Heart right ventricle (tissue), 16 donors: ENCODE measurements at regions not wholly inside any gene's neighbourhood (a gene's known extent, or its start where the extent isn't known, plus 50 kb on each side); places are given as distances from the start of the nearest gene placed in this dataset.

Source experiments
- ATAC-seq, 8 donors: fragments of 200-7000 bp; cut with Tn5 transposase; one replicate each; pipeline ENCODE4 v1.9.1; 2020; ENCODE audit warnings: mild to moderate bottlenecking in 8 of 8, moderate library complexity in 8 of 8, moderate number of reproducible peaks in 1 of 8
- DNase-seq, 2 donors: peaks; one replicate each; pipeline ENCODE4 v3.0.0-alpha.2; 2020
- H3K27ac ChIP-seq, 10 donors: fragments of 200-600 bp; sonication (generic) in 2 of 10; one replicate each; pipeline versions ENCODE4 v1.5.0 to v1.8.0; 2020 to 2022; ENCODE audit warnings: mild to moderate bottlenecking in 3 of 10
- H3K27me3 ChIP-seq, 7 donors: fragments of 200-600 bp; one replicate each; pipeline ENCODE4 v1.8.0; 2021 to 2022; ENCODE audit warnings: mild to moderate bottlenecking in 2 of 7
- H3K36me3 ChIP-seq, 9 donors: fragments of 200-600 bp; sonication (generic) in 1 of 9; one replicate each; pipeline versions ENCODE4 v1.5.0 to v1.8.0; 2020 to 2022; ENCODE audit warnings: mild to moderate bottlenecking in 2 of 9
- H3K4me1 ChIP-seq, 9 donors: fragments of 200-600 bp; sonication (generic) in 1 of 9; one replicate each; pipeline versions ENCODE4 v1.5.0 to v1.8.0; 2020 to 2022; ENCODE audit warnings: mild to moderate bottlenecking in 4 of 9
- H3K4me3 ChIP-seq, 10 donors: fragments of 200-600 bp; sonication (generic) in 2 of 10; one replicate each; pipeline versions ENCODE4 v1.5.0 to v1.8.0; 2020 to 2022; ENCODE audit warnings: mild to moderate bottlenecking in 7 of 10, moderate library complexity in 2 of 10
- H3K9me3 ChIP-seq, 11 donors: fragments of 200-600 bp in 10 of 11; sonication (generic) in 2 of 11; one replicate each; pipeline versions ENCODE4 v1.5.0 to v1.8.0; 2013 to 2022; ENCODE audit warnings: mild to moderate bottlenecking in 2 of 11, control low read depth in 1 of 11, moderate library complexity in 1 of 11
- WGBS, 2 donors: extraction: QIAGEN DNeasy Blood & Tissue Kit; methylation state at CpG; one replicate each; pipeline ENCODE4 v1.1.7; 2013; ENCODE audit warnings: inconsistent platforms in 1 of 2; 5-methylcytosine and 5-hydroxymethylcytosine counted together
- intact Hi-C, 10 donors: fragments of 100-400 bp; cut with DNase I; formaldehyde crosslinking; loops; one replicate each; pipeline versions ENCODE4 v1.11.1 to v1.14.2; 2022
- TF ChIP-seq, protein P1 (sequence below), 9 donors: fragments of 200-600 bp; sonication (generic) in 2 of 9; IDR thresholded peaks; one replicate each; pipeline versions ENCODE4 v1.5.0 to v1.8.0; 2021 to 2022; ENCODE audit warnings: antibody characterized with exemption in 9 of 9, mild to moderate bottlenecking in 5 of 9, moderate library complexity in 1 of 9
- donor health status: Arrhythmogenic right ventricular cardiomyopathy.
- donor health status: ischemic (EF 13 %, LVEDD 7.1; RV severe dilation, severe dysfunction).
- donor health status: healthy with polysubstance abuse.
- donor health status: DM: no; HTN: yes; CAD: no.
- donor health status: DM: no; HTN: no; CAD: no.
- donor health status: ischemic (EF 25% LVEDD 6.9; RV normal size, moderate dysfunction).
- donor health status: ischemic (EF 25% LVEDD 5.7; RV mildly dilated, moderate dysfunction).
- donor health status: healthy.
- donor health status: DM: yes; HTN: yes; CAD: no.
- donor health status: Ischemic cardiomyopathy.
- donor health status: ischemic (EF 35%, LVEDD 5.7; RV mildly dilated, moderate dysfunction).
- donor health status: nonischemic (EF 11% LVEDD 7.7; RV severe dilation, severe dysfunction).
- donor health status: DM: yes; HTN: yes; CAD: no.
- donor health status: PGD.
- donor health status: ischemic (EF 29% LVEDD 5.4; RV normal size, mild dysfunction).
- donor health status: nonischemic (EF 23%, LVEDD 6.1; RV moderate dilation, normal function).

DNA sequence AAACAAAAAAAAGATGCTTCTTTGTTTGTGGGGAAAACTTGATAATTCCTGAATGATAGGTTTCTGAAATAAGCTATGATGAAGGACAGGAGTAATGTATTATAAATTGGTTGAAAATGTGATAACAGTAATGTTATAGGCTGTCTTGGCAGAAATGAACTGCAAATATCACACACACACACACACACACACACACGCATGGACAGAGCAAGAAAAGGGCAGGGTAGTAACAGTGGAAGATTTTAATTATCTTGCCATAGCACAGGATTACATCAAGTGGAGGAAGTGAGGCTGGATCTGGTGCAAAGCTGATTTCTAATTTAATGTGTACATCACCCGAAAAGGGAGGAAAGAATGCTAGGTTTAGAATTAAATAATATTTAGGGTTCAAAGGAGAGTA lies 97.5 kb upstream of the CXXC4 start:
- peaks cover 0 to 23% (median 6%) of the 10 kb centered on the region in 9 donors for H3K4me1 ChIP-seq
- DNase-seq (no peak), ATAC-seq (no peak)
- H3K36me3 ChIP-seq: no peaks in the 10 kb centered on the region
- no peak overlapping the region for H3K27ac ChIP-seq
- TF ChIP-seq, protein P1, sequence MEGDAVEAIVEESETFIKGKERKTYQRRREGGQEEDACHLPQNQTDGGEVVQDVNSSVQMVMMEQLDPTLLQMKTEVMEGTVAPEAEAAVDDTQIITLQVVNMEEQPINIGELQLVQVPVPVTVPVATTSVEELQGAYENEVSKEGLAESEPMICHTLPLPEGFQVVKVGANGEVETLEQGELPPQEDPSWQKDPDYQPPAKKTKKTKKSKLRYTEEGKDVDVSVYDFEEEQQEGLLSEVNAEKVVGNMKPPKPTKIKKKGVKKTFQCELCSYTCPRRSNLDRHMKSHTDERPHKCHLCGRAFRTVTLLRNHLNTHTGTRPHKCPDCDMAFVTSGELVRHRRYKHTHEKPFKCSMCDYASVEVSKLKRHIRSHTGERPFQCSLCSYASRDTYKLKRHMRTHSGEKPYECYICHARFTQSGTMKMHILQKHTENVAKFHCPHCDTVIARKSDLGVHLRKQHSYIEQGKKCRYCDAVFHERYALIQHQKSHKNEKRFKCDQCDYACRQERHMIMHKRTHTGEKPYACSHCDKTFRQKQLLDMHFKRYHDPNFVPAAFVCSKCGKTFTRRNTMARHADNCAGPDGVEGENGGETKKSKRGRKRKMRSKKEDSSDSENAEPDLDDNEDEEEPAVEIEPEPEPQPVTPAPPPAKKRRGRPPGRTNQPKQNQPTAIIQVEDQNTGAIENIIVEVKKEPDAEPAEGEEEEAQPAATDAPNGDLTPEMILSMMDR (IDR thresholded peaks at IDR 0.05): no peak
- no peaks in the 10 kb centered on the region for H3K9me3 ChIP-seq
- no peaks in the 10 kb centered on the region for H3K27me3 ChIP-seq
- H3K4me3 ChIP-seq: no peak overlapping the region
- intact Hi-C loops: loop anchor here in 1 of 10 donors (5.0 kb wide), 1 partner anchor 100 kb away; the partner anchor contains the start of gene CXXC4
- WGBS, 2 donors: 73 to 78% methylated on average over 2 of the region's 2 CpGs

DNA sequence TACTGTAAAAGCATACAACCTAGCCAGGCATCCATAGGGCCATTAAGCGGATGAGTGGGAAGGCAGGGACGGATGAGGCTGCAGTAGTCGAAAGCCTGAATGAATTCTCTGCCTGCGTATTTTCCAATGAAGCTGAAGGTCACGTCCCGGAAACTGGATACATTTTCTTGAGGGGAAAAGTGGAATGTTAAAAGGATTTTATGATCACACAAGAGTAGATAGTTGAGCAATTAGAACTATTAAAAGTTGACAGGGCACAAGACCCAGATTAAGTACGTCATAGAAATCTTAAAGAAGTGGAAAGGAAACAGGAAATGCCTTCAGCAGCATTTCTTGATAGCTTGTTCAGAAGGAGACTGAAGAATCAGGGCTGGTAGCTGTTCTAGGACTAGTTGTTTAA lies 98.3 kb upstream of the CXXC4 start:
- Histone ChIP-seq H3K36me3 (no peaks in the 10 kb centered on the region), H3K27me3 (no peaks in the 10 kb centered on the region), H3K4me1 (peaks cover 0 to 23% (median 6%) of the 10 kb centered on the region in 9 donors), H3K27ac (peak overlapping the region in 2 of 10 donors; percentile 23 to 53), H3K9me3 (no peaks in the 10 kb centered on the region), H3K4me3 (peak overlapping the region in 3 of 10 donors; percentile 3 to 32 (median 16))
- 35 to 37% methylated on average over 7 of the region's 7 CpGs for WGBS, 2 donors
- intact Hi-C loops: loop anchor here in 1 of 10 donors (5.0 kb wide), 1 partner anchor 101 kb away; the partner anchor contains the start of gene CXXC4
- peak in 6 of 8 donors; percentile 19 to 55 (median 42) for ATAC-seq
- no peak for DNase-seq
- TF ChIP-seq, protein P1 (IDR thresholded peaks at IDR 0.05): no peak

DNA sequence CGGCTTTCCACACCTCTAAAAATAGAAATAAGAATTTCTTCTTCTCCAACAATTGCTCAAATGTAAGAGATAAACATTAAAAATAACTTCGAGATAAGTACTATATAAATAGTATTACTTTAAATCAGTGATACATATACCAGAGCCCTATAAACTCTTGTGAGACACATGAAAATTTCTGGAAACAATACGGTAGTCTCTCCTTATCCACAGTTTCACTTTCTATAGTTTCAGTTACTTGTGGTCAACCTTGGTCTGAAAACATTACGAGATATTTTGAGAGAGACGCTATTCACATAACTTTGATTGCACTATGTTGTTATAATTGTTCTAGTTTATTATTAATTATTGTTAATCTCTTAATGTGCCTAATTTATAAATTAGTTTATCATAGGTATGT lies 101.5 kb upstream of the CXXC4 start:
- WGBS, 2 donors: 35 to 47% methylated on average over 5 of the region's 5 CpGs
- H3K36me3 ChIP-seq: no peaks in the 10 kb centered on the region
- ATAC-seq (no peak), DNase-seq (no peak)
- H3K4me1 ChIP-seq: peaks cover 0 to 23% (median 6%) of the 10 kb centered on the region in 9 donors
- H3K27ac ChIP-seq: peak overlapping the region in 1 of 10 donors; percentile 9
- H3K4me3 ChIP-seq: peak overlapping the region in 1 of 10 donors; percentile 23
- no peaks in the 10 kb centered on the region for H3K27me3 ChIP-seq
- TF ChIP-seq, protein P1 (IDR thresholded peaks at IDR 0.05): no peak
- no peaks in the 10 kb centered on the region for H3K9me3 ChIP-seq
- intact Hi-C loops: no loop called here

DNA sequence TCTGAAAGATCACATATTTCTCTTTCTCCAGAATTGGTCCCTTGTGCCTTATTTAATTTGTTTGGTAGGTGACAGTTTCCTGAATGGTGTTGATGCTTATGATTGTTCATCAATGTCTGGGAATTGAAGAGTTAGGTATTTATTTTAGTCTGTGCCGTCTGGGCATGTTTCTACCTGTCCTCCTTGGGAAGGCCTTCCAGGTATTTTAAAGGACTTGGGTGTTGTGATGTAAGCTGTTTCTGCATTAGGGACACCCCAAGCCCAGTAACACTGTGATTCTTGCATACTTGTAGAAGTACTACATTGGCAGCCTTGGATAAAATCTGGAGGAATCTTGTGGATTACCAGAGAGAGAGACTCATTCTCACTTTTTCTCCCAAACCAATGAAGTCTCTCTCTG lies 120.8 kb upstream of the CXXC4 start:
- intact Hi-C loops: no loop called here
- 85 to 91% methylated on average over 1 of the region's 1 CpG for WGBS, 2 donors

More for the DNA sequence above, 120.8 kb upstream of the CXXC4 start:
- peak overlapping the region in 5 of 10 donors; percentile 64 to 84 (median 78) for H3K27ac ChIP-seq
- H3K27me3 ChIP-seq: no peaks in the 10 kb centered on the region
- TF ChIP-seq, protein P1 (IDR thresholded peaks at IDR 0.05): no peak
- H3K4me3 ChIP-seq: no peak overlapping the region
- H3K4me1 ChIP-seq: peaks cover 0 to 15% (median 7%) of the 10 kb centered on the region in 9 donors
- ATAC-seq: no peak
- H3K9me3 ChIP-seq: peaks cover 0 to 30% (median 0%) of the 10 kb centered on the region in 11 donors
- no peak for DNase-seq
- no peaks in the 10 kb centered on the region for H3K36me3 ChIP-seq
